B cell (primary cell): ENCODE measurements at regions not wholly inside any gene's neighbourhood (a gene's known extent, or its start where the extent isn't known, plus 50 kb on each side); places are given as distances from the start of the nearest gene placed in this dataset.

Experiments
- EZH2 ChIP-seq: IDR thresholded peaks from 2 replicates; pipeline ENCODE4 v1.6.1; 2012; ENCODE audit warnings: borderline replicate concordance, low read depth, mild to moderate bottlenecking, moderate library complexity, low read length; ENCODE audit not compliant: insufficient read depth, poor library complexity, severe bottlenecking
- TF ChIP-seq, protein P1 (sequence below): fragments of 200-600 bp; IDR thresholded peaks from one replicate; pipeline ENCODE4 v1.8.0; 2022; ENCODE audit warnings: antibody characterized with exemption, mild to moderate bottlenecking

- TF ChIP-seq, protein P1, sequence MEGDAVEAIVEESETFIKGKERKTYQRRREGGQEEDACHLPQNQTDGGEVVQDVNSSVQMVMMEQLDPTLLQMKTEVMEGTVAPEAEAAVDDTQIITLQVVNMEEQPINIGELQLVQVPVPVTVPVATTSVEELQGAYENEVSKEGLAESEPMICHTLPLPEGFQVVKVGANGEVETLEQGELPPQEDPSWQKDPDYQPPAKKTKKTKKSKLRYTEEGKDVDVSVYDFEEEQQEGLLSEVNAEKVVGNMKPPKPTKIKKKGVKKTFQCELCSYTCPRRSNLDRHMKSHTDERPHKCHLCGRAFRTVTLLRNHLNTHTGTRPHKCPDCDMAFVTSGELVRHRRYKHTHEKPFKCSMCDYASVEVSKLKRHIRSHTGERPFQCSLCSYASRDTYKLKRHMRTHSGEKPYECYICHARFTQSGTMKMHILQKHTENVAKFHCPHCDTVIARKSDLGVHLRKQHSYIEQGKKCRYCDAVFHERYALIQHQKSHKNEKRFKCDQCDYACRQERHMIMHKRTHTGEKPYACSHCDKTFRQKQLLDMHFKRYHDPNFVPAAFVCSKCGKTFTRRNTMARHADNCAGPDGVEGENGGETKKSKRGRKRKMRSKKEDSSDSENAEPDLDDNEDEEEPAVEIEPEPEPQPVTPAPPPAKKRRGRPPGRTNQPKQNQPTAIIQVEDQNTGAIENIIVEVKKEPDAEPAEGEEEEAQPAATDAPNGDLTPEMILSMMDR = no peak
- no peak for TF ChIP-seq EZH2
Observed at GRCh38 chr15:97653896-97654295, 306.6 kb upstream of the ARRDC4 start.
